G401.6 (cell line): ENCODE measurements at regions not wholly inside any gene's neighbourhood (a gene's known extent, or its start where the extent isn't known, plus 50 kb on each side); places are given as distances from the start of the nearest gene placed in this dataset.

Experiments used
- FAIRE-seq: peaks from 2 replicates; lab custom pipeline; 2012; peaks lifted over from hg19 to GRCh38; lab: Jason Lieb, UNC

DNA sequence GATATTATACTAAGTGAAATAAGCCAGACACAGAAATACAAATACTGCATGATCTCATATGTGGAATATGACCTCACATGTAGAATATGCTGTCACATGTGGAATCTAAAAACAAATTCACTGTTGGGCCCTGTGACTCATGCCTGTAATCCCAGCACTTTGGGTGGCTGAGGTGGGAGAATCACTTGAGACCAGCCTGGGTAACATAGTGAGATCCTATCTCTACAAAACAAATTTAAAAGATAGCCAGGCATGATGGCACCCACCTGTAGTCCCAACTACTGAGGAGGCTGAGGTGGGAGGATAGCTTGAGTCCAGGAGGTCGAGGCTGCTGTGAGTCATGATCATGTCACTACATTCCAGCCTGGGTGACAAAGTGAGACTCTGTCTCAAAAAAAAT, 160.3 kb downstream of the PTEN start:
- FAIRE-seq: no peak

GRCh38 chr10:88026031-88026430, 162.6 kb downstream of the PTEN start:
- FAIRE-seq: no peak

DNA sequence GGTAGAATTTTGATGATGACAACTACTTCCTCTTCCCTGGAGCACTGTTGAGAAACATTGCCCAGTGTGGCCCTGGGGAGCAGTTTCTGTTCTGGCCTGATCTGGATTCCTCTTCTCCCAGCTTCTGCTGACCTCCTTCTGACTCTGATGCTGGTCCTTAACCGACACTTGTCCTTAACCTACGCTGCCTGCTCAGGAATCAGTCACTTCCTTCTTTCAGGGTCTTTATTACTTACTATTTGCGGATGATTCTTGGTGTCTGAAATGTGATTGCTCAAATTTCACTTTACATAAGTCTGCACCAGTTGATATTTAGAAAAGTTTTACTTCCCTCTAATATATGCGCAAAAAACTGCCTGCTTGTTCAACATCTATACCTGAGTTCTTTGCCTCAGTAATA, 164.1 kb downstream of the PTEN start:
- FAIRE-seq: no peak

GRCh38 chr10:88028072-88028471, 164.6 kb downstream of the PTEN start:
- no peak for FAIRE-seq

DNA sequence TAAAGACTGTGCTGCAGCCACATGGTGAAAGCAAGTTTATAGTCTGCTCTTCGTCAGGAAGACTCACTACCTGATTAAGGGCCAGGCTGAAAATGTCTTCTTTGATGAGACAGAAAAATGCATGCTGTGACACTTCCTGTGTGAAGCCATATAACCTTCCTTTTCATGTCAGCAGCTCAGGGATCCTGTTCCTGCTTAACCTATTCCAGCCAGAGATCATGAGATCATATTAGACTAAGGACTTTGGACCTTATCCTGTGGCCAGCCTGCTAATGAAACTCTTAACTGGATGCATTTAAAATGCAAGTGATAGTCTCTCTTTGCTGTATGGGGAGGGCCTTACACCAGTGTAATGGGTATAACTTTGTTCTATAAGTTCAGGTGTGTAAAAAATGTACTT, 165.2 kb downstream of the PTEN start:
- FAIRE-seq: no peak

- no peak for FAIRE-seq
These were observed 169.1 kb downstream of the PTEN start for GRCh38 chr10:88032566-88032965.

- no peak for FAIRE-seq
These were observed 170.0 kb downstream of the PTEN start for GRCh38 chr10:88033385-88033784.

GRCh38 chr10:88033793-88034192, 170.4 kb downstream of the PTEN start:
- no peak for FAIRE-seq

GRCh38 chr10:88036126-88036525, 172.7 kb downstream of the PTEN start:
- FAIRE-seq: no peak

GRCh38 chr10:88037623-88038022, 174.2 kb downstream of the PTEN start:
- FAIRE-seq: no peak

GRCh38 chr10:88038268-88038667, 174.8 kb downstream of the PTEN start:
- no peak for FAIRE-seq

DNA sequence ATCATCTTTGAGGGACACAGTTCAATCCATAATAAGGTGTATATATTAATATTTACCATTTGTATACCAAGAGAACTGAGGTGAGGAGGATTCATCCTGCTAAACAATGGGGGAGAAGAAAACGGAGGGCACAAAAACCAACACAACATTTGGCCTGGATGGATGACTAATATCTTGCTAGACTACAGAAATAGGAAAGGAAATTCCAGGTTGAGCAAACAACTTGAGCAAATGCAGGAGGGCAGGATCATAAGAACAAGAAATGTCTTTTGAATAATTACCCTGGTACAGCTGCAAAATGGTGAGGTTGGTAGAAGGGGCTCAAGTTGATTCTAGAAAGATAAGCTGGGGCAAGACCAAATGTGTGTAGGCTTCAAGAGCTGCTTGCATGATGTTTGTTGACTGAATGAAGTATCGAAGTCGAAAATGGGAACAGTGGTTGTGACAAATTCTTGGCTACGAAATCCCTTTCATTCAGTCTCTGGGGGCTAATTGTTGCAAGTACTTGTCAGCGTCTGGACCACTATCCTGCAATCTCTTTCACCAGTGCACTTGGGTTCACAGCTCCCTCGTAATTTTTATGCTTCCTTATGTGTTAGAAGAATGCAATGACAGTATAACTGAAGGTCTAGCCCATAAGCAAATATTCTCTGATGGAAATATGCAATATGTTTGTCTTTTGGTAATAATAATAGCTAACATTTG, 176.2 kb downstream of the PTEN start:
- FAIRE-seq: no peak

DNA sequence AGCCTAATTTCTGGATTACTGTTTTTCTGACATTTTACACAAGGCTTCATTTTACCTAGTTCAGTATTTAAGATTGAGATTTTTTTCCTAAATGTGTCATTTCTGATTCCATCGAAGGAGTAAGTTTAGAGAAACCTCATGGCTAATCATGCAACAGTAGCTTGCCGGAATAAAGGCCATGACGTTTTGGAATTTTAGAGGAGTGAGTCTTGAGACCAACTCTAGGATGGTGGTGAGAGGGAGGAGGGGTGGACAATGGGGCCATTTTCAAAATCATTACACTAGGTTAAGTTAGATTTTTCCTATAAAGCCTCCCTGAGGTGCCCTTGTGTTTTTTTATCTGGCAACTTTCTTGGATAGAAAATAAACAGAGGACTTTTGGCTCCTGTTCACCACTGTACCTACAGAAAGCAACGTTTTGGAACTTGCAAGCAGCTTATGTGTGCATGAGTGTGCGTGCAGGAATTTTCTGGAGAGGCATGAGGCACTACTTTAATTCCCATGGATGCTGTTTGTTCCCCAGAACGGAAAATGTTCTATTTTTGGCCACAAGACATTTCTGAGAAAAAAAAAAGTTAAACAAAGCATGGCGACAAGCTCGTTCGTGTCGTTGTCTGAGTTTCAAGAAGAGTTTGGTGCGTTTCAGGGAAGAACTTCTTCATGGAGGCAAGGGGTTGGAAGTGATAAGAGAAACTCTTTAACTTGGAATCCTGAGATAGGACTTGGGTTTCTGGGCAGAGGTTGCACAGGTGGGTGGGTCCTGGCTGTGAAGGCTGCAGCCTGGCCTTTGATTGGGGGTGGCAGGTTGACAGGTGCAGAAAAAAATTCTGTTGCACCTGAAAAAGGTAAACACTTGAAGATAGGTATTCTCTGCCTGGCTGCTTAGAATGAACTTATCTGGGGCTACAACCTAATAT, 178.1 kb downstream of the PTEN start:
- no peak for FAIRE-seq

DNA sequence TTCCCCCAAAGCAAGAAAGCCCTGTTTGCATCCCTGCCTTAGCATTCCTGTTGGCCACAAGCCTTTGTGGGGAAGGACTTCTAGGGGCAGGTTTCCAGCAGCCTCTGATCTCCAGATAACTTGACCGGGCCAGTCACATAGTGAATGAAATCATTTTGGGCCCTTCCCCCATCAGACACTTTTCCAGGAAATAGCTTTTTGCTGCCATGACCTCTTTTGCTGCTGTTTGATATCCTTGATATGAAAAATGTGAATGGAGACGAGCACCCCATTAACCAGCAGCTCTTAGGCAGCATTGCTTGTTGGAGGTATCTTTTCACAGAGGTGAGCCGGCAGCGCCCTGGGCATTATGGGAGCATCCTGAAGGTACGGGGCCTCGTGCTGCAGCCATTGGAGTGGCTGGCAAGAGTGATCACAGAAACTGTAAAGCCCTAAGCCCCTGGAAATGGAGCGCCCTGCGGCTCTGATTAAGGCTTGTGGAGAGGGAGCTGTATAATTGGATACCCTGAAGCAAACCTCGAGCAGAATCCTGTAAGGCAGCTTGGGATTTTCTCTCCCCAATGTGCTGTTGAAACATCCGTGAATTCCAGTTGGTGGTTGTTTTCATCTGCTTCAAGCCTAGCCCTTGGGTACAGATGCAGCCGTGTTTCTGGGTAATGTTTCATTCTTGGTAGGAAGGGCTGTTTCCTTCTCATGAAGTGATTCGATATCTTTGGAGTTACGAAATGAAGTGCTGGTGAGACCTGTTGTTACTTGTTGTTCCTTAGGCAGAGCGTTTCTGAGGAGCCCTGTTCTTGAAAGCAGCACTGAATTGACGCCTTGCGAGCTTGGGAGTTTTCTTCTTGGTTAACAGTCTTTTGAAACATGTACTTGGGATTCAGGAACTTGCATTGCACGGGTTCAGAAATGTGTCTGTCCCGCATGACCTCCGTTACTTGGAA, 179.0 kb downstream of the PTEN start:
- FAIRE-seq: no peak

DNA sequence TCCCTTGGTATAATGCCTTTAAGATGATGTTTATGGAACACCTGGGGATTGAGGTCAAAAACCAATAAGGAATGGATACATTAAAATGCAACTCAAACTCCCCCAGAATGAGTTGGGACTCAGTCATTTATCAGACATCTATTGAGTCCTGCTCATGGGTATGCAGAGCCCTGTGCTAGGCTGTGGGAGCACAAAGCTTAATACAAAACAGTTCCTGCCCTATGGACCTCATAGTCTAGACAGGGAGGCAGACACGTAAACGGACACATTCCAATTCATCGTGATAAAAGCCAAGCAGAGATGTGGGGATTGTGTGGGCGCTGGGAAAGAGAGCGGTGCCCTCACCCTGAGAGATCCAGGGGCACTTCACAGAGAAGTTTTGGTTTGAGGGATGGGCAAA, 181.7 kb downstream of the PTEN start:
- FAIRE-seq: no peak

GRCh38 chr10:88045656-88046415, 182.4 kb downstream of the PTEN start:
- no peak for FAIRE-seq

DNA sequence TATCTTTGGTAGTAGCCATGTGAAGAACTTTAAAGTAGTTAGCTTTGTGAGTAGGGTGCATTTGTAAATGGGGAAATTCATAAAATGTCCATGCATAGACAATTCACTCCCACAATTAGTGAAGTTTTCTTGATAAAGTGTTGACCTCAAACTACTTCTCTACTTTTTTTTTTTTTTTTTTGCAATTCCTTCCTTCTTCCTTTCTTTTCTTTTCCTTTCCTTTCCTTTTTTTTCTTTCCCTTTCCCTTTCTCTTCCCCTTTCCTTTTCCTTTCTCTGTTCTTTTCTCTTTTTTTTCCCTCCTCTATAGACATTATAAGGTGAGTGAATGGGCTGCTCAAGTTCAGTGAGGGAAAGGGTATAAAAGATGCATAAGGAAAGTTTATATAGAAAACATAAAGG, 184.2 kb downstream of the PTEN start:
- no peak for FAIRE-seq

GRCh38 chr10:88048312-88048711, 184.9 kb downstream of the PTEN start:
- FAIRE-seq: no peak

GRCh38 chr10:88049204-88049603, 185.8 kb downstream of the PTEN start:
- no peak for FAIRE-seq

GRCh38 chr10:88057720-88058119, 194.3 kb downstream of the PTEN start:
- no peak for FAIRE-seq

- FAIRE-seq: no peak
These were observed 195.3 kb downstream of the PTEN start for GRCh38 chr10:88058750-88059149.

DNA sequence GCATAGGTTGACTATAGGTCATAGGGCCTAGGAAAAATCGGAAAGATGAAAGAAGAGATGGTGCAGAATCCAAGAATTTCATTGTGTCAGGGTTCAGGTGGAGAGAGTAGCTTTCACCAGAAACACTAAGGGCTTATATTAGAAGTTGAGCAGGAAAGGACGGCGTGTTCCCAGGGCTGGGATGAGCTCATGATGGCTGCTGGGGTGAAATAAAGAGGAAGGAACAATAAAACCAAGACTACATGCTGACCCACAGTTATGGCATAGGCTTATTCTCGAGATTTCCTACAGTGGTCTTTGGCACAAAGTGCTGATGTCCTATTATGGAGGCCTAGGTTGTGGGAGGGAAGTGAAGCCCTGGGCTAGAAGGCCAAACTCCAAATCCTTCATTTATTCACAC, 195.8 kb downstream of the PTEN start:
- FAIRE-seq: no peak
